DOHH2 (cell line): ENCODE measurements at regions not wholly inside any gene's neighbourhood (a gene's known extent, or its start where the extent isn't known, plus 50 kb on each side); places are given as distances from the start of the nearest gene placed in this dataset.

ENCODE experiments used
- H3F3A ChIP-seq: fragments of 200-600 bp; sonication (generic), shearing (Covaris generic); 2 replicates; pipeline ENCODE4 v1.6.0; 2016; ENCODE audit warnings: antibody characterized with exemption, mild to moderate bottlenecking; ENCODE audit not compliant: control insufficient read depth, insufficient read depth
- H3K27ac ChIP-seq: fragments of 200-600 bp; sonication (generic); 2 replicates; pipeline ENCODE4 v1.5.1; 2014; ENCODE audit warnings: low read depth, mild to moderate bottlenecking, low read length, moderate library complexity
- H3K27me3 ChIP-seq: fragments of 200-600 bp; sonication (generic); 2 replicates; pipeline ENCODE4 v1.6.1; 2014; ENCODE audit warnings: mild to moderate bottlenecking, low read length, mixed read lengths; ENCODE audit not compliant: control insufficient read depth
- H3K36me3 ChIP-seq: fragments of 200-600 bp; sonication (generic); 2 replicates; pipeline ENCODE4 v1.6.1; 2014; ENCODE audit warnings: mild to moderate bottlenecking, low read length, moderate library complexity, mixed read lengths; ENCODE audit not compliant: control insufficient read depth
- H3K4me1 ChIP-seq: fragments of 200-600 bp; sonication (generic); 2 replicates; pipeline ENCODE4 v1.6.1; 2014; ENCODE audit warnings: mild to moderate bottlenecking, low read length, mixed read lengths; ENCODE audit not compliant: control insufficient read depth
- H3K4me2 ChIP-seq: fragments of 200-600 bp; sonication (generic); 2 replicates; pipeline ENCODE4 v1.6.0; 2014; ENCODE audit warnings: mild to moderate bottlenecking, low read length, moderate library complexity
- H3K4me3 ChIP-seq: fragments of 200-600 bp; sonication (generic); 2 replicates; pipeline ENCODE4 v1.5.1; 2014; ENCODE audit warnings: mild to moderate bottlenecking, low read length, mixed read lengths
- H3K79me2 ChIP-seq: fragments of 200-600 bp; sonication (generic); 2 replicates; pipeline ENCODE4 v1.6.1; 2014; ENCODE audit warnings: mild to moderate bottlenecking, low read length, mixed read lengths; ENCODE audit not compliant: control insufficient read depth
- H3K9me2 ChIP-seq: fragments of 200-600 bp; sonication (generic); replicated peaks from 2 replicates; pipeline ENCODE4 v1.6.1; 2014; ENCODE audit warnings: mild to moderate bottlenecking, low read length, mixed read lengths; ENCODE audit not compliant: control insufficient read depth
- H3K9me3 ChIP-seq: fragments of 200-600 bp; sonication (generic); 2 replicates; pipeline ENCODE4 v1.6.1; 2014; ENCODE audit warnings: antibody characterized with exemption, low read length, mixed read lengths; ENCODE audit not compliant: control insufficient read depth, insufficient read depth
- H4K20me1 ChIP-seq: fragments of 200-600 bp; sonication (generic); 2 replicates; pipeline ENCODE4 v1.6.0; 2014; ENCODE audit warnings: low read depth, mild to moderate bottlenecking, antibody characterized with exemption, low read length, moderate library complexity; ENCODE audit not compliant: control insufficient read depth, insufficient read depth
- EZH2phosphoT487 ChIP-seq: fragments of 200-600 bp; sonication (generic); IDR thresholded peaks from 2 replicates; pipeline ENCODE4 v1.6.1; 2017; ENCODE audit warnings: borderline replicate concordance, mild to moderate bottlenecking, antibody characterized with exemption, low read length, moderate library complexity, mixed read lengths
- TF ChIP-seq, protein P1 (sequence below): fragments of 200-600 bp; sonication (generic); IDR thresholded peaks from one replicate; pipeline ENCODE4 v1.5.1; 2014; ENCODE audit warnings: antibody characterized with exemption, mild to moderate bottlenecking, low read depth, low read length; ENCODE audit not compliant: poor library complexity, severe bottlenecking

DNA sequence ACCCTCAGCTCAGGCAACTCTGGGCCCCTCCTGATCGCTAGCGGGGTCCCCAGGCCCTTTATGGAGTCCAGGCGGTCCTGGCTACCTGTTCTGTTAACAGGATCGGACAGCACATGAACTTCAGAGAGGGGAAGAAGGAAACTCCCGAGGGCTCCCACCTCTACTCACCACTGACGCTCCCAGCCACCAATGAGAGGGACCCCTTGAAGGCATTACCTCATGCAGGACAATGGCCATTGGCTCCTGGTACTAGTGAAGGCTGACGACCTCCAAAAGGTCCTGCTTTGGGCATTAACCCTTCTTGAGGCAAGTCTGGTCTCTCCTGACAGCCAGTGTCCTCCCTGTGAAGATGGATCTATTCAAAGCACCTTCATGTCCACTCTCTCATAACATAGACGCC, 71.5 kb upstream of the LMO1 start:
- Histone ChIP-seq H3K36me3 (no peaks in the 10 kb centered on the region), H3K4me2 (no peak overlapping the region), H3K27ac (no peak overlapping the region), H3K9me2 (no peaks in the 10 kb centered on the region), H3K27me3 (no peaks in the 10 kb centered on the region), H3K4me1 (no peaks in the 10 kb centered on the region), H3K79me2 (no peaks in the 10 kb centered on the region), H4K20me1 (no peaks in the 10 kb centered on the region), H3K4me3 (no peak overlapping the region), H3K9me3 (no peaks in the 10 kb centered on the region), H3F3A (no peaks in the 10 kb centered on the region)
- TF ChIP-seq, protein P1, sequence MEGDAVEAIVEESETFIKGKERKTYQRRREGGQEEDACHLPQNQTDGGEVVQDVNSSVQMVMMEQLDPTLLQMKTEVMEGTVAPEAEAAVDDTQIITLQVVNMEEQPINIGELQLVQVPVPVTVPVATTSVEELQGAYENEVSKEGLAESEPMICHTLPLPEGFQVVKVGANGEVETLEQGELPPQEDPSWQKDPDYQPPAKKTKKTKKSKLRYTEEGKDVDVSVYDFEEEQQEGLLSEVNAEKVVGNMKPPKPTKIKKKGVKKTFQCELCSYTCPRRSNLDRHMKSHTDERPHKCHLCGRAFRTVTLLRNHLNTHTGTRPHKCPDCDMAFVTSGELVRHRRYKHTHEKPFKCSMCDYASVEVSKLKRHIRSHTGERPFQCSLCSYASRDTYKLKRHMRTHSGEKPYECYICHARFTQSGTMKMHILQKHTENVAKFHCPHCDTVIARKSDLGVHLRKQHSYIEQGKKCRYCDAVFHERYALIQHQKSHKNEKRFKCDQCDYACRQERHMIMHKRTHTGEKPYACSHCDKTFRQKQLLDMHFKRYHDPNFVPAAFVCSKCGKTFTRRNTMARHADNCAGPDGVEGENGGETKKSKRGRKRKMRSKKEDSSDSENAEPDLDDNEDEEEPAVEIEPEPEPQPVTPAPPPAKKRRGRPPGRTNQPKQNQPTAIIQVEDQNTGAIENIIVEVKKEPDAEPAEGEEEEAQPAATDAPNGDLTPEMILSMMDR: no peak
- no peak for TF ChIP-seq EZH2phosphoT487

DNA sequence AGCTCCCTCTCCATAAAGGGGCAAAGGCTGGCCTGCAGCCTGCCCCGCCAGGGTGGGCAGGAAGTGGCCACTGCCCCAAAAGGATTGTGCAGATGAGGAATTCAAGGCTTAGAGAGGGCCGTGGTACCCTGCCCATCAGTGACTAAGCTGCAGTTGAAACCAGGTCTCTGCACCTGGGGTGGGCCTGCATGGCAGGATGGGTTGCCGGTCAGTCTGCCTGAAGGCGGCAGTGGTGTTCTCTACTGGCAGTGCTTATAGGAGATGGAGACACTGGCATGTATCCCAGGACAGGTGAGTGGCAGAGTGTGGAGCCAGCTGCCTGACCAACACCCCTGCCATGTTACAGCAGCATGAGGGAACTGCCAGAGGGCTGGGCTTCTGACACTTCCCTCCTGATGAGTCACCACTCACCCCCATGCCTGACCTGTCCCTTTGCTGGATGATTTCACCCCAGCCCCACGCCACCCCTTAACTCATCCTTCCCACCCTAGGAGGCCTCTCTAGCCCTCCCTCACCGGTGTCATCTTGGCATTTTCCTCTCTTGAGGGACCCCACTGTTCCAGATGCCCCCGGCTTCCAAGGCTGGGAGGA, 70.2 kb upstream of the LMO1 start:
- no peak for TF ChIP-seq EZH2phosphoT487
- TF ChIP-seq, protein P1: no peak
- H3K9me2 ChIP-seq: no peaks in the 10 kb centered on the region
- no peaks in the 10 kb centered on the region for H3K36me3 ChIP-seq
- H3K4me1 ChIP-seq: no peaks in the 10 kb centered on the region
- no peaks in the 10 kb centered on the region for H4K20me1 ChIP-seq
- no peaks in the 10 kb centered on the region for H3K27me3 ChIP-seq
- H3K4me3 ChIP-seq: no peak overlapping the region
- H3K9me3 ChIP-seq: no peaks in the 10 kb centered on the region
- no peak overlapping the region for H3K27ac ChIP-seq
- no peak overlapping the region for H3K4me2 ChIP-seq
- no peaks in the 10 kb centered on the region for H3F3A ChIP-seq
- no peaks in the 10 kb centered on the region for H3K79me2 ChIP-seq

DNA sequence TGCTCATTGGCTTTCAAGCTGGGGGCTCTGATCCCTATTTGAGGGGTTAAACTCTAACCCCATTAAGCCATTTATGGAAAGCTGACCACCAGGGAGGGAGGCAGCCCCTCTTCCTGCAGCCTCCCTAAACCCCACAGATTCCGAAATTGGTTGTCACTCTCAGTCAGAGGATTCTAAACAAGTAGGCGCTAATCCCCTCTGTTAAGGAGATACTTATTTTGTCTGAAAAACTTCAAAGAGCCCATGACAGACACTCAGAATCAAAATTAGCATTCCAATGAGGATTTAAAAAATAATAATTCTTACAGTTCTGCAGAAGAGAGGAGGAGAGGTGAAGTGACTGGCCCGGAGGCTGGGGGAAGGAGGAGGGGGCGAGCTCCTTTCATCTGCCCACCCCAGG, 69.7 kb upstream of the LMO1 start:
- H3K27ac ChIP-seq: no peak overlapping the region
- H3K36me3 ChIP-seq: no peaks in the 10 kb centered on the region
- H3K79me2 ChIP-seq: no peaks in the 10 kb centered on the region
- TF ChIP-seq EZH2phosphoT487: no peak
- TF ChIP-seq, protein P1: no peak
- H3K4me3 ChIP-seq: no peak overlapping the region
- H3F3A ChIP-seq: no peaks in the 10 kb centered on the region
- H4K20me1 ChIP-seq: no peaks in the 10 kb centered on the region
- H3K9me3 ChIP-seq: no peaks in the 10 kb centered on the region
- H3K4me2 ChIP-seq: no peak overlapping the region
- no peaks in the 10 kb centered on the region for H3K4me1 ChIP-seq
- no peaks in the 10 kb centered on the region for H3K27me3 ChIP-seq
- H3K9me2 ChIP-seq: no peaks in the 10 kb centered on the region

DNA sequence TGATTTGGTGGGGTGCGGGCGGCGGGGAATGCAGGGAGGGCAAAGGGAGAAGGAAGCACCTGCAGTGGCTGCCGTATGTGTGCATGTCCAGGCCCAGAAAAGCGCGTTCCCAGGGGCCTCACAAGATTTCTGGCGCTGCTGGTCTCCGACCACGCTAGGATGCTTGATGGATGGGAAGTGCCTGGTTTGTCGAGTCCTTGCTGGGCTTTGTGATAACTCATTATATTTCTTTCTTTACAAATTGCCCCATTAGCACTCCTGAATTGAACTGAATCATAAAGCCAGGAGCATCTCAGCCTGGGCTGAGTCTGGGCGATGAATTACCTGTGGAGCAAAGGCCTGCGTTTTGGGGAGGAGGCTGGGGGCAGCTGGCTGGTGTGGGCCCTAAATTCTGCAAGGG, 69.2 kb upstream of the LMO1 start:
- Histone ChIP-seq H3K27ac (no peak overlapping the region), H3K4me1 (no peaks in the 10 kb centered on the region), H3K27me3 (no peaks in the 10 kb centered on the region), H3K4me2 (no peak overlapping the region), H3F3A (no peaks in the 10 kb centered on the region), H3K79me2 (no peaks in the 10 kb centered on the region), H3K9me3 (no peaks in the 10 kb centered on the region), H3K36me3 (no peaks in the 10 kb centered on the region), H3K4me3 (no peak overlapping the region), H3K9me2 (no peaks in the 10 kb centered on the region), H4K20me1 (no peaks in the 10 kb centered on the region)
- no peak for TF ChIP-seq EZH2phosphoT487
- TF ChIP-seq, protein P1: no peak
